Mesothelial cell of epicardium (in vitro differentiated cells): ENCODE measurements at regions not wholly inside any gene's neighbourhood (a gene's known extent, or its start where the extent isn't known, plus 50 kb on each side); places are given as distances from the start of the nearest gene placed in this dataset.

Experiments used
- DNase-seq, 2 experiments: peaks; one replicate each; pipeline ENCODE4 v3.0.0; 2021; ENCODE audit warnings: low spot score in 2 of 2; ENCODE audit not compliant: unreplicated experiment in 2 of 2
- H3K27ac Mint-ChIP-seq: 2 replicates; pipeline ENCODE4 v1.8.0; 2021; ENCODE audit warnings: mixed read lengths
- H3K27me3 Mint-ChIP-seq: 2 replicates; pipeline ENCODE4 v1.8.0; 2021; ENCODE audit warnings: low read depth, mixed read lengths
- H3K36me3 Mint-ChIP-seq: 2 replicates; pipeline ENCODE4 v1.8.0; 2021; ENCODE audit warnings: mixed read lengths
- H3K4me1 Mint-ChIP-seq: 2 replicates; pipeline ENCODE4 v1.8.0; 2021; ENCODE audit warnings: mixed read lengths
- H3K4me3 Mint-ChIP-seq: 2 replicates; pipeline ENCODE4 v1.8.0; 2021; ENCODE audit warnings: mild to moderate bottlenecking, moderate library complexity, mixed read lengths
- H3K9me3 Mint-ChIP-seq: 2 replicates; pipeline ENCODE4 v1.8.0; 2021; ENCODE audit warnings: mixed read lengths
- TF ChIP-seq, protein P1 (sequence below): fragments of 200-600 bp; sonication (generic); IDR thresholded peaks from one replicate; pipeline ENCODE4 v1.5.0; 2021; ENCODE audit warnings: antibody characterized with exemption; ENCODE audit not compliant: unreplicated experiment

GRCh38 chr9:87184956-87185642, 237.8 kb upstream of the GAS1 start:
- Mint-ChIP-seq H3K4me1 (peaks cover 23% of the 10 kb centered on the region), H3K9me3 (peaks cover 10% of the 10 kb centered on the region), H3K27me3 (no peaks in the 10 kb centered on the region), H3K4me3 (no peak overlapping the region), H3K36me3 (peaks cover 4% of the 10 kb centered on the region), H3K27ac (peak overlapping the region; percentile 41)
- no peak for DNase-seq
- TF ChIP-seq, protein P1, sequence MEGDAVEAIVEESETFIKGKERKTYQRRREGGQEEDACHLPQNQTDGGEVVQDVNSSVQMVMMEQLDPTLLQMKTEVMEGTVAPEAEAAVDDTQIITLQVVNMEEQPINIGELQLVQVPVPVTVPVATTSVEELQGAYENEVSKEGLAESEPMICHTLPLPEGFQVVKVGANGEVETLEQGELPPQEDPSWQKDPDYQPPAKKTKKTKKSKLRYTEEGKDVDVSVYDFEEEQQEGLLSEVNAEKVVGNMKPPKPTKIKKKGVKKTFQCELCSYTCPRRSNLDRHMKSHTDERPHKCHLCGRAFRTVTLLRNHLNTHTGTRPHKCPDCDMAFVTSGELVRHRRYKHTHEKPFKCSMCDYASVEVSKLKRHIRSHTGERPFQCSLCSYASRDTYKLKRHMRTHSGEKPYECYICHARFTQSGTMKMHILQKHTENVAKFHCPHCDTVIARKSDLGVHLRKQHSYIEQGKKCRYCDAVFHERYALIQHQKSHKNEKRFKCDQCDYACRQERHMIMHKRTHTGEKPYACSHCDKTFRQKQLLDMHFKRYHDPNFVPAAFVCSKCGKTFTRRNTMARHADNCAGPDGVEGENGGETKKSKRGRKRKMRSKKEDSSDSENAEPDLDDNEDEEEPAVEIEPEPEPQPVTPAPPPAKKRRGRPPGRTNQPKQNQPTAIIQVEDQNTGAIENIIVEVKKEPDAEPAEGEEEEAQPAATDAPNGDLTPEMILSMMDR = no peak

DNA sequence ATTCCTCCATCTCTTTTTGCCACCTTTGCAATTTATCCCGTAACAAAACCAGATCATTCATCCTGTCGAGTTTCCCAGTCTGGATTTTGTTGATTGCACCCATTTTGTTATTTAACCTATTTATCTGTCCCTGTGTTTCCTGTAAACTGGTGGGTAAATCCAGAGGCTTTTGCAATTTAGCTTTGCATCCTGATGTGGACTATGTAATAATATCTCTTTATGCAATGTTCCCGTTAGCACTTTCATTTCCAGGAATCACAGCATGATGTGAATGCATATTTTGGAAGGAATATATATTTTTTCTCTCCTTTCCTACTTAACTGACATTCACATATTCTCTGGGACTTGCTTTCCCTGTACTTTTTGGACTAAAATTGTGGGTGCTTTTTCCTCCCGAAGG, 240.3 kb upstream of the GAS1 start:
- Mint-ChIP-seq H3K36me3 (no peaks in the 10 kb centered on the region), H3K4me3 (no peak overlapping the region), H3K27ac (no peak overlapping the region), H3K27me3 (no peaks in the 10 kb centered on the region), H3K9me3 (peaks cover 6% of the 10 kb centered on the region), H3K4me1 (peaks cover 18% of the 10 kb centered on the region)
- no peak for DNase-seq
- TF ChIP-seq, protein P1 = no peak

DNA sequence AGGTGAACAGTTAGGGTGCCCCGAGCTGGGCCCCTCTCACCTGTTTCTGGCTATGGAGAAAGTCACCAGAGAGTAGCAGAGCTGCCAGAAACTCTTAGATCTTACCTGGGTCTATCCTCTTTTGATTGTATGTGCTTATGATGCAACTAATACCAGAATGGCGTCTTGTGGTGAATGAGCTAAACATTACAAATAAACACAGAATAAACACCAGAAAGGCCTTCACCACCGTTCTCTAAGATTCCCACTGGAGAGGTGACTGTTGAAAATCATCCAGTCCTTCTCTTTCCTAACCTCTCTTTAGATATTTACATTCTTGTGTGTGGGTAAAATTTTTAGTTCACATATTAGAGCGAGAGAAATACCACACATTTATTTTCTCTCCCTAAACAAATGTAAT, 241.7 kb upstream of the GAS1 start:
- H3K27me3 Mint-ChIP-seq = no peaks in the 10 kb centered on the region
- H3K9me3 Mint-ChIP-seq = no peaks in the 10 kb centered on the region
- TF ChIP-seq, protein P1 = no peak
- no peak for DNase-seq
- H3K27ac Mint-ChIP-seq = no peak overlapping the region
- H3K36me3 Mint-ChIP-seq = no peaks in the 10 kb centered on the region
- no peak overlapping the region for H3K4me3 Mint-ChIP-seq
- peaks cover 28% of the 10 kb centered on the region for H3K4me1 Mint-ChIP-seq

GRCh38 chr9:87193151-87193550, 245.8 kb upstream of the GAS1 start:
- Mint-ChIP-seq H3K4me3 (no peak overlapping the region), H3K27me3 (peaks cover 2% of the 10 kb centered on the region), H3K27ac (peak overlapping the region; percentile 60), H3K9me3 (no peaks in the 10 kb centered on the region), H3K36me3 (no peaks in the 10 kb centered on the region), H3K4me1 (peaks cover 30% of the 10 kb centered on the region)
- TF ChIP-seq, protein P1 = no peak
- no peak for DNase-seq

GRCh38 chr9:87193925-87194868, 246.9 kb upstream of the GAS1 start:
- Mint-ChIP-seq H3K27ac (peak overlapping the region; percentile 69), H3K36me3 (no peaks in the 10 kb centered on the region), H3K4me3 (no peak overlapping the region), H3K27me3 (peaks cover 5% of the 10 kb centered on the region), H3K9me3 (no peaks in the 10 kb centered on the region), H3K4me1 (peaks cover 33% of the 10 kb centered on the region)
- DNase-seq = no peak
- TF ChIP-seq, protein P1 = no peak
